T47D (cell line): ENCODE measurements at regions not wholly inside any gene's neighbourhood (a gene's known extent, or its start where the extent isn't known, plus 50 kb on each side); places are given as distances from the start of the nearest gene placed in this dataset.
A peak's percentile ranks its signal among the peaks of the same experiment; 100 is the strongest.
"Not testable (repeated sequence)": the region's sequence is repeated elsewhere in the genome, so short reads cannot be mapped to it uniquely, and the experiment has no call there.

Experiments
- DNase-seq, 2 experiments: peaks; one replicate each; pipeline versions ENCODE4 v3.0.0 to v3.0.0-alpha.2; 2011 to 2012; ENCODE audit warnings: low read depth in 1 of 2, low spot score in 1 of 2
- JUND ChIP-seq: IDR thresholded peaks from 2 replicates; pipeline ENCODE4 v1.6.1; 2012; ENCODE audit warnings: low read depth
- in situ Hi-C: cut with HindIII; loops from 2 replicates; pipeline ENCODE4 v1.10.0; 2016; ENCODE audit warnings: low sequenced_read_pairs, low pct_unique_long_range_greater_than_20kb

- DNase-seq = peak in 1 of 2 experiments; percentile 82
- in situ Hi-C loops = no loop called here
- no peak for TF ChIP-seq JUND
These were observed 344.6 kb downstream of the SOX9 start for GRCh38 chr17:72465191-72466024.

GRCh38 chr17:72466199-72466598 is 345.4 kb downstream of the SOX9 start:
- in situ Hi-C loops = no loop called here
- no peak for TF ChIP-seq JUND
- no peak for DNase-seq

- no peak for TF ChIP-seq JUND
- no peak for DNase-seq
- in situ Hi-C loops = no loop called here
These were observed 345.8 kb downstream of the SOX9 start for GRCh38 chr17:72466606-72467005.

- DNase-seq = peak in 1 of 2 experiments; percentile 70
- no peak for TF ChIP-seq JUND
- in situ Hi-C loops = no loop called here
These were observed 347.2 kb downstream of the SOX9 start for GRCh38 chr17:72467841-72468653.

- in situ Hi-C loops = no loop called here
- TF ChIP-seq JUND = no peak
These were observed 348.0 kb downstream of the SOX9 start for GRCh38 chr17:72468841-72469240.

GRCh38 chr17:72470121-72470705 is 349.4 kb downstream of the SOX9 start:
- no peak for TF ChIP-seq JUND
- no peak for DNase-seq
- in situ Hi-C loops = no loop called here

More at GRCh38 chr17:72468841-72469240, 348.0 kb downstream of the SOX9 start:
- no peak for DNase-seq

GRCh38 chr17:72470734-72471133 is 349.9 kb downstream of the SOX9 start:
- no peak for DNase-seq
- in situ Hi-C loops = no loop called here
- TF ChIP-seq JUND = no peak

- TF ChIP-seq JUND = no peak
- in situ Hi-C loops = no loop called here
- no peak for DNase-seq
These were observed 350.5 kb downstream of the SOX9 start for GRCh38 chr17:72471296-72471695.

GRCh38 chr17:72472106-72472505 is 351.3 kb downstream of the SOX9 start:
- no peak for TF ChIP-seq JUND
- in situ Hi-C loops = no loop called here

GRCh38 chr17:72472853-72473390 is 352.1 kb downstream of the SOX9 start:
- DNase-seq, in situ Hi-C loops: not testable (repeated sequence)

More at GRCh38 chr17:72472106-72472505, 351.3 kb downstream of the SOX9 start:
- no peak for DNase-seq

- no peak for TF ChIP-seq JUND
- no peak for DNase-seq
- in situ Hi-C loops = no loop called here
These were observed 353.4 kb downstream of the SOX9 start for GRCh38 chr17:72474243-72474642.

- in situ Hi-C loops = no loop called here
- no peak for TF ChIP-seq JUND
- DNase-seq = no peak
These were observed 354.1 kb downstream of the SOX9 start for GRCh38 chr17:72474719-72475477.
